H1 (cell line): ENCODE measurements at regions not wholly inside any gene's neighbourhood (a gene's known extent, or its start where the extent isn't known, plus 50 kb on each side); places are given as distances from the start of the nearest gene placed in this dataset.

Experiments used
- CTCF ChIP-seq, 3 experiments: IDR thresholded peaks; 1 replicate in 2 of 3; 2 replicates in 1 of 3; pipeline versions ENCODE4 v1.5.1 to v1.6.1; 2011; ENCODE audit warnings: low read length in 3 of 3, mild to moderate bottlenecking in 3 of 3, inconsistent platforms in 2 of 3, low read depth in 1 of 3, moderate library complexity in 1 of 3; ENCODE audit not compliant: insufficient read depth in 1 of 3; ENCODE audit errors: control extremely low read depth in 1 of 3
- EGR1 ChIP-seq: IDR thresholded peaks from 2 replicates; pipeline ENCODE4 v1.6.1; 2011; ENCODE audit warnings: low read depth, low read length, borderline replicate concordance
- EP300 ChIP-seq, 2 experiments: IDR thresholded peaks; 1 replicate in 1 of 2; 2 replicates in 1 of 2; pipeline ENCODE4 v1.6.1; 2011 to 2012; ENCODE audit warnings: low read depth in 2 of 2, low read length in 2 of 2, mild to moderate bottlenecking in 2 of 2, borderline replicate concordance in 1 of 2, inconsistent platforms in 1 of 2, moderate library complexity in 1 of 2
- GABPA ChIP-seq: IDR thresholded peaks from 2 replicates; pipeline ENCODE4 v1.6.1; 2011; ENCODE audit warnings: mild to moderate bottlenecking, low read length, moderate library complexity, borderline replicate concordance; ENCODE audit not compliant: insufficient read depth
- POLR2A ChIP-seq, 2 experiments: IDR thresholded peaks; 1 replicate in 1 of 2; 2 replicates in 1 of 2; pipeline ENCODE4 v1.6.1; 2011; ENCODE audit warnings: low read depth in 2 of 2, low read length in 2 of 2, mild to moderate bottlenecking in 2 of 2; ENCODE audit errors: control extremely low read depth in 1 of 2
- RAD21 ChIP-seq, 2 experiments: IDR thresholded peaks in 1 of 2; conservative IDR thresholded peaks in 1 of 2; 2 replicates each; pipeline ENCODE4 v1.6.1; 2011; ENCODE audit warnings: low read depth in 2 of 2, low read length in 2 of 2, improper control_type of control experiment in 1 of 2, inconsistent platforms in 1 of 2, mild to moderate bottlenecking in 1 of 2, moderate library complexity in 1 of 2
- RFX5 ChIP-seq: IDR thresholded peaks from 2 replicates; pipeline ENCODE4 v1.6.1; 2011; ENCODE audit warnings: low read depth, low read length, improper control_type of control experiment, borderline replicate concordance
- SP1 ChIP-seq: IDR thresholded peaks from 2 replicates; pipeline ENCODE4 v1.6.1; 2011; ENCODE audit warnings: low read depth, low read length
- TAF1 ChIP-seq: IDR thresholded peaks from 2 replicates; pipeline ENCODE4 v1.6.1; 2011; ENCODE audit warnings: mild to moderate bottlenecking, low read depth, low read length
- YY1 ChIP-seq: IDR thresholded peaks from 2 replicates; pipeline ENCODE4 v1.6.1; 2011; ENCODE audit warnings: low read depth, mild to moderate bottlenecking, low read length

DNA sequence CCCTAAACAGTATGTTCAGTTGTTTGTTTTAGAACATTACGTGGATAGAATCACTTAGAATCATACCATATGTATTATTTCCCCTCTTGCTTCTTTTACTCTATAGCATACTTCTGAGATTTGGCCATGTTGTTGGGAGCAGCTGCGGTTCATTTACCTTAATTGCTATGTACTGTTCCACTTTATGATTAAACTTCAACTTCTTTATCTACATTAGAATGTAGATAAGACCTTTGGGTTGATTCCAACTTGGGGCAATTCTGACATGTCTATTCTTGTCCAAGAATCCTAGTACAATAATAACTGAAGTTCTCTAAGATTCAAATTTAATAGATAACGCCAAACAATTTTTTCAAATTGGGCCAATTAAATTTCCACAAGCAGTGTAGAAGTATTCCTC is 80.7 kb downstream of the GRIN2B start:
- TF ChIP-seq RFX5: no peak
- no peak for TF ChIP-seq POLR2A (IDR thresholded peaks at IDR 0.05; ENCODE audit: control extremely low read depth in 1 of 2, low read depth in 2 of 2, low read length in 2 of 2)
- TF ChIP-seq CTCF (IDR thresholded peaks at IDR 0.05; ENCODE audit: control extremely low read depth in 1 of 3, insufficient read depth in 1 of 3, low read depth in 1 of 3, low read length in 3 of 3): no peak
- TF ChIP-seq RAD21 (IDR thresholded peaks at IDR 0.05 in 1 of 2, conservative IDR thresholded peaks at IDR 0.05 in 1 of 2; ENCODE audit: low read depth in 2 of 2, low read length in 2 of 2): no peak
- TF ChIP-seq GABPA: no peak
- no peak for TF ChIP-seq EP300 (IDR thresholded peaks at IDR 0.05; ENCODE audit: borderline replicate concordance in 1 of 2, low read depth in 2 of 2, low read length in 2 of 2)
- TF ChIP-seq TAF1: no peak
- TF ChIP-seq YY1: no peak
- no peak for TF ChIP-seq EGR1
- TF ChIP-seq SP1: no peak
